Glomerular endothelial cell (primary cell): ENCODE measurements at regions not wholly inside any gene's neighbourhood (a gene's known extent, or its start where the extent isn't known, plus 50 kb on each side); places are given as distances from the start of the nearest gene placed in this dataset.
"Not testable (repeated sequence)": the region's sequence is repeated elsewhere in the genome, so short reads cannot be mapped to it uniquely, and the experiment has no call there.

Experiments
- DNase-seq: peaks from one replicate; pipeline ENCODE4 v3.0.0-alpha.2; 2011; ENCODE audit warnings: low read depth, low spot score; ENCODE audit errors: extremely low read depth

- DNase-seq, result not testable (repeated sequence)
Measured at GRCh38 chr2:87559735-87560134, 188.2 kb upstream of the PLGLB2 start.

DNA sequence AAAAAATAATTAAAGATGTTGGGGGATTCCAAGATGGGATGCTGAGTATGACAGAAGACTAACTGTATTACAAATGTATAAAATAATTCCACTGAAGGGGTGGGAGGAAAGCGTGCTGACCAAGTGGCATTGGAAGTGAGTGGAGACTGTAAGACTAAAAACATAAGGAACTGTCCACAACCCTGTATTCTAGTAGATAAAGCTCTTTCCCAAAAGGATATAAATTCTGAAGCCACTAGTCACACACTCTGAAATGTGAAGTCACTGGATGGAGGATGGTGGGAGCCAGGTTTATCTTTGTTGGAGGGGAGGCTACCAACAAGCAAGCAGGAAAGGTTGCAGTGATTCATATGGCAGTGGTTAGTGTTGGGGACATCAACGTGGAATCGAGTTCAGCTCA lies 182.8 kb upstream of the PLGLB2 start:
- DNase-seq, result not testable (repeated sequence)

GRCh38 chr2:87566531-87566930 lies 181.4 kb upstream of the PLGLB2 start:
- DNase-seq, result not testable (repeated sequence)

DNA sequence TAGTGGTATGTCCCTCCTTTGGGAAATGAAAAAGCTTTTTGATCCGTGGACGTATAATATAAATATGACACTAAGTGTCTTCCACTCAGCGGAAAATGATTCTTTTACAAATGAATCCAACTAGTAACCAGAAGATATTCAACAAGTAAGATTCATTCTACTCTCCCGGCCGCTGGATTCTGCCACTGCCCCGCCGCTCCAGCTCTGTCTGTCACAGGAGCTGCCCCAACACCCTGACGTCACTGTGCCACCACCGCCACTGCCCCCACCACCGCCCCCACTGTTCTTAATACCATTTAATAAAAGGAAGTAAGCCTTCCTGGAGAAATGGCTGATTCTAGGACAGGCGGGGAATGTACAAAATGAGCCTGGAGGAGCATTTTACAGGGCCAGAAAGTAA lies 180.8 kb upstream of the PLGLB2 start:
- not testable (repeated sequence) for DNase-seq

DNA sequence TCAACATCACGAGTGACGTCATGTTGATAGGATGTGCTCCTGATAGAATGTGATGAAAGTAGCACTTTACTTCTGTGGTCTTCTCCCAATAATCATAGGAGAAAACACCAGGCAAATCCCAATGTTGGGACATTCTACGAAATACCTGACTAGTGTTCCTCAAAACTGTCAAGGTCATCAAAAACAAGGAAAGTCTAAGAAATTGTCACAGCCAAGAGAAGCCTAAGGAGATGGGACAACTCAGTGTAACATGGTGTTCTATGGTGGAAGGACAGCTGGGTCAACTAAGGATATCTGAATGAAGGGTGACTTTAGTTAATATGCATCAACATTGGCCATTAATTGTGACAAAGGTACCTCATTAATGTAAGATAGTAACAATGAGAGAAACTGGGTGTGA lies 180.0 kb upstream of the PLGLB2 start:
- DNase-seq, result not testable (repeated sequence)

DNA sequence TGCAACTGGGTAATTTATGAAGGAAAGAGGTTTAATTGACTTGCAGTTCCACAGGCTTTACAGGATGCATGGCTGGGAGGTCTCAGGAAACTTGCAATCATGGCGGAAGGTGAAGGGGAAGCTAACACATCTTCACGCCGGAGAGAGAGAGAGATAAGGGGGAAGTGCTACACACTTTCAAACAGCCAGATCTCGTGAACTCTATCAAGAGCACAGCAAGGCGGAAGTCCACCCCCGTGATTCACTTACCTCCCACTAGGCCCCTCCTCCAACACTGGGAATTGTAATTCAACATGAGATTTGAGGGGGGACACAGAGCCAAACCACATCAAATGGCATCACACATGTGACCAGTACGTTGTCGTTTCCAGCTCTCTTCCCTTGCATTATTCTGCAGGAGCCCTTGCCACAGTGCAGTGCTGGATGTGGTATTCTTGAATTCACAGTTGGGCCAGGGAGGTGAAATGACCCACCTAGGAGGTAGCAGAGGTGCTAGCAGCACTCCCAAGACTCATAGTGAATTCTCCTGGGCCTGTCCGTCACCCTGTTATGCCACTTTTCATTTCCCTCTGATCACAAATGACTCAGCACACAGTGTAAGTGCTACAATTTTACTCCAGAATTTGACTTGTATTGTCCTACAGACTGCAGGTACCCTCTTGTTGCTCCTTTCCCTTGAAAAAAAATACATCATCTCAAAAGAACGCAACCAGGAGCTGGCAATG lies 179.2 kb upstream of the PLGLB2 start:
- not testable (repeated sequence) for DNase-seq

DNA sequence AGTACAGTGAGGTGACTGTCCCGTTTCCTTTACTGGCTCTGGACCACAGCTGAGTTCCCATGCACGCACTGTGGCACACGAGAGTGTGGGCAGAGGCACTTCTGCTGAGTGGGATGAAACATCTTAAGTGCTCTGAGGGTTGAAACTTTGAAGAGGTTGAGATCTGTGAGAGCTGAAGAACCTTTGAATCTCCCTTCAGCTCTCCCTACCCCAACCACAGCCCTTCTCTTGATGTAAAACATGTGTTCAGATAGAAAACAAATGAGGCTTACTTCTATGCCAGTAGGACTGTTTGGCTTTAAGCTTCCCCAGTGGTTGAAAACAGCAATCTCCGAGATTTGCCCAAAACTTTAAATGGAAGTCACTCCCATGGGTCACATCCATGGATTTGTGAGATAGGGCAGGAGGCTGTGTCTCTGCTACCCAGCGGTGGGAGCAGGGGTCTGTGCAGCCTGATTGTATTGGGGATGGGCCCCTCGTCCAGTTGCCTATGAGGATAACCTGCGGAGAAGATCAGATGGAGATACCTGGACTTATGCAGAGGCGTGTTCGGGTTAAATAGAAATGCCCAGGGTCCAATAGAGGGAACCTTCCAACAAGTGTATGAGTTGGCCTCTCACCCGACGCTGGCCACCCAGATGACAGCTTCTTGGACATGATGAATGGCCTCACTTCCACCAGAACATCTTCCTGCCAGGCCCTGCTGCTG lies 178.0 kb upstream of the PLGLB2 start:
- not testable (repeated sequence) for DNase-seq

DNA sequence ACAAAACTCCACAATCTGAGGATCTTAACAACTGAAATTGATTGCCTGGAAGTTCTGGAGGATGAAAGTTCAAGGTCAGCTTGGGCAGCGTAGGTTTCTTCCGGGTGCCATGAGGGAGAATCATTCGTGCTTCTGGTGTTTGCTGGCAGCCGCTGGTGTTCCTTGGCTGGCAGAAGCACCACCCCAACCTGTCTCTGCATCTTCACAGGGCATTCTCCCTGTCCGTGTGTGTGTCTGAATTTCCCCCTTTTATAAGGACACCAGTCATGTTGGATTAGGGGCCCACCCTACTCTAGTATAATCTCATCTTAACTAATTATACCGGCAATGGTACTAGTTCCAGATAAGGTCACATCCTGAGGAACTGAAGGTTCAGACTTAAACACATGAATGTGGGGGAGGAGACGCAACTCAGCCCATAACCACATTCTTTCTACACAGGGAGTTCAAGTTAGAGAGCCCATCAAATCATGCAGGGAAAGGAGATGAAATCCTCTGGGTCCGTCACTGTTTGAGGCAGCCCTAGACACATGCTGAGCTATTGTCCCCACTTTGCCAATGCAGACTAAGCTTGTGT lies 175.9 kb upstream of the PLGLB2 start:
- not testable (repeated sequence) for DNase-seq

- DNase-seq, result not testable (repeated sequence)
Measured at GRCh38 chr2:87572906-87573305, 175.0 kb upstream of the PLGLB2 start.

DNA sequence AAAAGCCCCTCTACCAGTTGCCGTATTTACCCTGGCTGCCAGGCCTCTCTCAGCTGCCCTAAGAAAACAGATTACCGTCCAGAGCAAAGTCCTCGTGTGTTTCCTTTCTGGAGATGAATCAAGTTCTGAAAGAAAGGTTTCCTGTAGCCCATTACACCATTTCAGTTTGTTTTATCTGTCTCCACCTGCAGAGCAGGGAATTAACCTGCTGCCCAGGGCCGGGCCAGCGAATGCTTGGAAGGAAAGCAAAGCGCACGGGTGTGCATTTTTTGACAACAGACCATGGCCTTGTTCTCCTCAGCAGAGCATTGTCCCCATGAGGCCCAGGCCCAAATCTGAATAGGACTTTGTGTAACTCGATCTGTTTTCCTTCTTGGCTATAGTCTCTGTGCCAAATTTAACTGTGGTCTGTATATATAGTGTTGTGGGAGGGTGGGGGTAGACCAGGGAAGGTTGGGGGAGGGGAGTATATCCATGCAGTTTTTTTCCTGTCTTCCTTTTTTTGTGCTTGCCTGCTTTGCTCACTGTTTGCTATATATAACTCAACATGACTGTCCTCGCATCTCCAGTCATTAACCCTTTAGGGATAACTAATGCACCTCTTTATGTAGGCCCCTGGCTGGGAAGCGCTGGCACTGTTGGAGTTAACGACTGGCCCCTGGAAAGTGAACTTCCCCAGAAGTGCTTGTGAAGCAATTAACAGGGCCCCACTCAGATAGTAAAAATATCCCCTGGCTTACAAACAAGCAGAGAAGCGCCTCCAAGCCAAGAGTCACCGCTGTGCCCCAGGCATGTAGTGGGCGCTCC lies 174.3 kb upstream of the PLGLB2 start:
- not testable (repeated sequence) for DNase-seq

GRCh38 chr2:87574193-87575119 lies 173.4 kb upstream of the PLGLB2 start:
- DNase-seq, result not testable (repeated sequence)

- not testable (repeated sequence) for DNase-seq
Measured at GRCh38 chr2:87575138-87575537, 172.7 kb upstream of the PLGLB2 start.

DNA sequence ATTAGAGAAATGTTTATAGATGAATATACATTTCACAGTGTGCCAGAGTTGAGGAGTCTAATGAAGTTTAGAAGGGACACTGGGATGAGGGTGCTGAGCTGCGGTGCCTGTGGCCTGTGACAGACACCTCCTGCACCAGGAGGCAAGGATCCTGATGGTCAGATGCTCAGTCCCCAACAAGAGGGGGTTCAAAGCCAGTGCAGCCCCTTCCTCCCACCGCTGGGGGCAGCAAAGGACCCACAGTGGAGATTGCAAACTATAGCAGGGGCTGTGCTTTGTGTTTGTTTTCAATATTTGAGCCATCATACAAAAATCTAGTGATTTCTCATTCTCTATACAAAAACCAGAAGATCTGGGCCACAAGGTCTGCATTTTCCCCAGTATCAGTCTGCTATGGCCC lies 170.5 kb upstream of the PLGLB2 start:
- DNase-seq, result not testable (repeated sequence)

- not testable (repeated sequence) for DNase-seq
Measured at GRCh38 chr2:87582152-87582551, 165.7 kb upstream of the PLGLB2 start.

DNA sequence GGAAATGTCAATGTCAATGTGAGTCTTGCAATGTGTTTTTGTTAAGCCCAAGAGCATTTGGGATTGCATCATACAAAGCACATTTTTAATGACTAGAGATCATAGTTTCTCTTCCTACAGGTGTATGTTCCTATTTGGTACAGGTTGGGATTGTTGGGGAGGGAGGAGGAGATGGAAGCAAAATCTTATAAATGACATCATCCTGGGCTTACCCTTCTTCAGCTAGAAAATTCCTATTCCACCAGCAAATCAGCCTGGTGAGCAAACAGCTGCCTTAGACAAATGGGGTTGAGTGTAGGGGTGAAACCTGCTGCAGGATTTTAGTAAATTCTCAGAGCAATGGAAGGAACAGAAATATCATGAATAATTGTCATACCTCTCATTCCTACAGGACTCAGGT lies 165.3 kb upstream of the PLGLB2 start:
- not testable (repeated sequence) for DNase-seq

GRCh38 chr2:87583370-87583769 lies 164.5 kb upstream of the PLGLB2 start:
- DNase-seq, result not testable (repeated sequence)

DNA sequence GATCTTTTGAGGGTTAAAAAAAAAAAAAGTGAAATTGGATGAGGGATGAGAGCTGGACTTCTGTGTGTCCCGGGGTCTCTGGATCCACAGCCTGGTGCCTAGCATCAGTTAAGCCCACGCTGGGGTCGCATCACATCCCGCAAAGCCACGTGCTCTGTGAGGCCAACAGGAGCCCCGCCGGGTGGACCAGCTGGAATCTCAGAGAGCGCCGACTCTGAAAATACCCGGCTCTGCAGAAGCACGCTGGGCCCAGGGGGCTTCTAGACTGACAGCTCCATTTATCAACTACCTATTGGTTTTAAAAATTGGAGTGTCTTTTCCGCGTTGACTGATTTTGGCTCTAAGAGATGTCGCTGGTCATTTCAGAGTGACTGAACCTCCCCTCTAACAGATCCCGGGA lies 164.1 kb upstream of the PLGLB2 start:
- DNase-seq, result not testable (repeated sequence)

GRCh38 chr2:87584268-87584906 lies 163.5 kb upstream of the PLGLB2 start:
- not testable (repeated sequence) for DNase-seq

DNA sequence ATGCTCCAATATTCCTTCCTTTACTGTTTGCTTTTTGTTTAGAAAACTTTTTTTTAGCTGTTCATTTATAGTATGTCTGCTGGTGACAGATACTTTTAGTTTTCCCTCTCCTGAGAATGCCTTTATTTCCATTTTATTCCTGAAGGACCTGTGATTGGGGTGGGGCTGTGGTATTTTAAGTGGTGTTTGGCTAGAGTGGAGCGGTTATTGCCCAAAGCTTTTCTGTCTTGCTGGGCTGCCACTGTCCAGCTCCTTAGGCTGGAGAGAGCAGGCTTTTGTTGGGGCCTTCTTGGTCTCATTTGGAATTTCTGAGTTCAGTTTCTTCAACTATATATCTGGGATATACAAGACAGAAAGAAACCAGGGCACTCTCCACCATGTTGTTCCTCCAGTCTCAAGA lies 160.0 kb upstream of the PLGLB2 start:
- not testable (repeated sequence) for DNase-seq
